ENCODE measurements at regions not wholly inside any gene's neighbourhood (a gene's known extent, or its start where the extent isn't known, plus 50 kb on each side); places are given as distances from the start of the nearest gene placed in this dataset.

- TF ChIP-seq CTCF (IDR thresholded peaks at IDR 0.05) = no peak
- TF ChIP-seq POLR2A (IDR thresholded peaks at IDR 0.05) = no peak
These were observed 55.6 kb upstream of the TPM1 start for GRCh38 chr15:62986948-62987347.
